GM18861 (cell line): ENCODE measurements at regions not wholly inside any gene's neighbourhood (a gene's known extent, or its start where the extent isn't known, plus 50 kb on each side); places are given as distances from the start of the nearest gene placed in this dataset.
"Not testable (repeated sequence)": the region's sequence is repeated elsewhere in the genome, so short reads cannot be mapped to it uniquely, and the experiment has no call there.

ENCODE experiments used
- ATAC-seq: cut with Tn5 transposase; IDR thresholded peaks from one replicate; pipeline ENCODE4 v1.9.1; 2021; ENCODE audit not compliant: unreplicated experiment

DNA sequence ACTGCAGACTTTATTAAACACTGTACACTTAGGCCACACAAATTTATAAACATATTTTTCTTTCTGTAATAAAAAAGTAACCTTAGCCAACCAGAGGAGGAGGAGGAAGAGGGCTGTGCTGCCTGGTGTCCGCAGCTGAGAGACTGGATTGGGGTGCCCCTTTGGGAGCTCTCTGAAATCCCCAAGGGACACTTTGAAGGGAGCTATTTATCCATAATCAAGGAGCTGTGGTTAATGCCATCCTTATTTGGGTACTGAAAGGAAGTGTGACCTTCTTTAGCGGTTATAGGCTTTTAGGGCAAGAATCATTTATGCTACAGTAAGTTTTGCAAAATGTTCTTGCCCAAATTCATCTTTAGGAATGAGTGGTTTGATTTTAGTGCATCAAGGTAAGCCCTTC is 125.8 kb downstream of the RASSF10 start:
- no peak for ATAC-seq

DNA sequence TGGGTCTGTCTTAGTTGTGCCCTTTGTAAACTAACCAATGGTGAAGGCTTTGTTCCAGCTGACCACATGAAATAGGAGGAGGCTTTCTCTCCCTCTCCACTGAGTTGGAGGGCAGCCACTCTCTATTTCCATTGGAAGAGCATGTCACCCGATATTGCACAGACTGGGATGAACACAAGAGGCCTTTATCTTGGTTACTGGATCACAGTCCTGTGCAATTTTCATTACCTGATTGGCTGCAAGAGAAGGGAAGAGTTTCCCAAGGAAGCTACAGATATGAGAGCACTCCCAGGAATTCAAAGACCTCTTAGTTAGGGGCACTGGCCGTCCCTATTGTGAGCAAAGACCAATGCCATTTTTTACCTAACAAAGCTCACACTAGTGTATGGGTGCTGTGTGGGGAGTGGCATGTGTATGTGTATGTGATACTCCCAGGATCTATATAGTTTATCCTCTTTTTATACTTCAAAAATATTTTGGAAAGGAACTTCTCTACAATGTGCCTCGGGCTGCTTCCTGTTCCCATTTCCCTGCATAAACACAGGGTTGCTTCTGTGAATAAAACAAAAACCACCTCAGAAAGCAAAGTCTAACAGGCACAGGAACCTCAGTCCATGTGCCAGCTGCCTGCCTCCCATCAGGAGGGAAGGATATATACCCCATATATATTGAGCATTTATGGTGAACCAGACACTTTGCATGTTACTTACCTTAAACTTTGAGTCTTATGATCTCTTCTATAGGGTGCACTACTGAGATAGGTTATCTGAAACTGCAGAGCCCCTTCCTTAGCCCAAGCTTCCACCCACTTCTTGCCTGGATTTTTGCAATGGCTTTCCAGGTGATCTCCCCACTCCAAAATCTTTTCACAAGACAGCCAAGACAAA is 126.5 kb downstream of the RASSF10 start:
- no peak for ATAC-seq

DNA sequence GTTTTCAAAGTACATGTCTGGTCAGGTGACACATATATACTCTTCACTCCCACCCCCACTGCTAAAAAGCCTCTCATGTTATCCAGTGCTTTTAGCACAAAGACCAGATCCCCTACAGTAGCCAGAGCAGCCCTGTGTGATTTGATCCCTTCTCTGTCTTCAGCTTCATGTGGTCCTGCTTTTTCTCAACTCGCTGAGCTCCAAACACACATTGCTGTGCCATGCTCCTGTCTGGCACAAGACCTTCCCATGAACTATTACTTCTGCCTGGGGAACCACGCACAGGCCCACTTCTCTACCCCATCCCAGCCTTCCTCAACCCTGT is 127.1 kb downstream of the RASSF10 start:
- no peak for ATAC-seq

GRCh38 chr11:13137844-13138301 is 128.8 kb downstream of the RASSF10 start:
- ATAC-seq, result no peak

DNA sequence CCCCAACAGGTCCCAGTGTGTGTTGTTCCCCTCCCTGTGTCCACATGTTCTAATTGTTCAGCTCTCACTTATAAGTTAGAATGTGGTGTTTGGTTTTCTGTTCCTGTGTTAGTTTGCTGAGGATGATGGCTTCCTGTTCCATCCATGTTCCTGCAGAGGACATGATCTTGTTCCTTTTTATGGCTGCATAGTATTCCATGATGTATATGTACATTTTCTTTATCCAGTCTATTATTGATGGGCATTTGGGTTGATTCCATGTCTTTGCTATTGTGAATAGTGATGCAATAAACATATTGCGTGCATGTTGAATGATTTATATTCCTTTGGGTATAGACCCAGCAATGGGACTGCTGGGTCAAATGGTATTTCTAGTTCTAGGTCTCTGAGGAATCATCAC is 130.0 kb downstream of the RASSF10 start:
- not testable (repeated sequence) for ATAC-seq

- ATAC-seq, result peak; percentile 92
These were observed 131.1 kb downstream of the RASSF10 start for GRCh38 chr11:13140028-13140870.

DNA sequence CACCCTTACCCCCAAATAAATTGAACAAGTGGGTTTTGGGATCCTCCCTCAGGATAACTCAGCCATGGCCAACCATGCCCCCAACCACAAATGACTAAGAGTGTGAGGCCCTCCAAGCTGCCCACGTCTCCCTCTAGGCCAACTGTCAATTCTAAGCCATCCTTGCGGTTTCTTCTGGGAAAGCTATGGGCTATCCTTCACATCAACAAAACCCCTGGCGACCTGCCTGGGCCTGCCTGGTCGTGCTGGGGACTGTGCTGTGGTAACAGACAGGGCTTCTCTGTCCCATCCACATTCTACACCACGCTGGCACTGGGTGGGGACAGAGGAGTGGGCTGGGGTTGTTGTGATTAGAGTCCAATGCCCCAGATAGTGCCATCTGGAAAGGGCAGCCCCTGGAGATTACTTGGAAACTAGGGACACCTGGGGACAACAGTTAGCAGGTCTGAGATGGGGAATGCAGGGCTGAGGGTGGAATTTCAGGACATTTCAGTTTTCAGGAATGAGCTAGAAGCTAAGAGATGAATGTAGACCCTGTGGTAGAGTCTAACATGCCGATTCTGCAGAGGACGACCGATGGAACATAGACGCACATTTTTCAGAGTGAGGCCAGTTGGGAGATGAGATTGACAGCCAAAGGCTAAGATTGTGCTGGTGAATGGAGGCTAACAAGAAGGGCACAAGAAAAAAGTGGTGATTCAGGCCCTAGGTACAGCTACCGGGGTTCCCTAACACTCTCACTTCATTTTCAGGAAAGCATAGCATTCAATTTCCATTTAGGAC is 131.9 kb downstream of the RASSF10 start:
- no peak for ATAC-seq

- no peak for ATAC-seq
These were observed 132.9 kb downstream of the RASSF10 start for GRCh38 chr11:13141731-13142709.

DNA sequence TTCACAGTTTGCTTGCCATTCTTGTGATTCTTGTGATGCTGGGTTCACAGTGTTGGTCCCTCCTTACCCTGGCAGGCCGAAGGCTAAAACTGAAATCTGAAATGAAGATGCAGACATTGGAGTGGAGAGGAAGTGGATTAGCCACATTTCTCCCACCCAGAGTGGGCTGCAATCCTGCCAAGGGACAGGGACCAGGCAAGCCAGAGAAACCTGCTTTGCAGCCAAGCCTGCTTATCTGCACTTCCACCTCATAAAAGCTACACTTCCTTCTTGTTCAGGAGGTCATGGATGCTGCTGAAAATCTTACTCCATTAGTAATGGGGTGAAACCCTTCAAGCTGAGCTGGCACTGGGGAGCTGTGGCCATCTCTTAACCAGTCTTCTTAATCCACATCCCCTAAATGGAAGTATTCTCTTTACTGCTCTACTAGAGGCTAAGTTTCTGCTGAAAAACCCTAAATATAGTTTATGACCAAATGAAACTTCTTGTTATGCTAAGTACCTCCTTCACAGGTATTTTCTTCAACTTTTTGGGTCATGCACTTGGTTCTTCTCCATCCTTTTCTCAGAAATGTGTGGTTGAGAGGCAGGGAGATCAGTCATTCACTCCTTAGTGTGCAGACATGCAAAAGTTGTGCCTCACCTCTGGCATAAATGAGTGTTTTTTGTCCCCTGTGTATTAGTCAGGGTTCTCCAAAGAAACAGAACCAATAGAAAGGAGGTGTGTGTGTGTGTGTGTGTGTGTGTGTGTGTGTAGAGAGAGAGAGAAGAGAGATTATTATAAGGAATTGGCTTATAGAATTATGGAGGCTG is 133.9 kb upstream of the BMAL1 start:
- ATAC-seq, result no peak

DNA sequence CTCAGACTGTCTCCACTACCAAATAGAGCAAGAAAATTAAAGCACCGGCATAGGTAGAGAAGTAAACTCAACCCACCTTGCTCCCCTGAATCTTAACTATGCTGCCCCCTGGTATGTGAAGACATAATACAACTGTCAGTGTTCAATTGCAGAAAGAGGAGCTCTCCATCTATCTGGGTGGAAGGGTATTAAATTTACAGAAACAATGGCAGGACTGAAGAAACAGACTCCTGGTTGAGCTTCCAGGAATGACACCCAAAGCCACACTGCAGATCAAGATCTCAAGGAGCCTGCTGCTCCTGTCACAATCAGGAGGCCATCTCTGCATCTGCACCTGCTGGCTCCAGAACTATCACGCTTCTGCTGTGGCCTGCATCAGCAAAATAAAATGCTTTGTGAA is 132.1 kb upstream of the BMAL1 start:
- no peak for ATAC-seq

GRCh38 chr11:13149991-13150390 is 127.6 kb upstream of the BMAL1 start:
- ATAC-seq, result no peak

GRCh38 chr11:13150487-13150886 is 127.1 kb upstream of the BMAL1 start:
- no peak for ATAC-seq

DNA sequence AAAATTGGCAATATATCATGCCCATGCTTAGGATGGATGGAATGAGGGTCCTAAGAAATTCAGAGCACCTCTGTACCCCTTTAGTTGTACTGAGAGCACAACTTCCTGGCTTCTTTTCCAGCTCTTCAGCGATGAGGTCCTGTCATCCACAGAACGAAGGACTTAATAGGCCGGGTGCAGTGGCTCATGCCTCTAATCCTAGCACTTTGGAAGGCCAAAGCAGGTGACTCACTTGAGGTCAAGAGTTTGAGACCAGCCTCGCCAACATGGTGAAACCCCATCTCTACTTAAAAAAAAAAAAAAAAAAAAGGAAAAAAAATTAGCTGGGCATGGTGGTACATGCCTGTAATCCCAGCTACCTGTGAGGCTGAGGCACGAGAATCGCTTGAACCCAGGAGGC is 125.3 kb upstream of the BMAL1 start:
- ATAC-seq, result no peak

- no peak for ATAC-seq
These were observed 124.7 kb upstream of the BMAL1 start for GRCh38 chr11:13152736-13153541.

DNA sequence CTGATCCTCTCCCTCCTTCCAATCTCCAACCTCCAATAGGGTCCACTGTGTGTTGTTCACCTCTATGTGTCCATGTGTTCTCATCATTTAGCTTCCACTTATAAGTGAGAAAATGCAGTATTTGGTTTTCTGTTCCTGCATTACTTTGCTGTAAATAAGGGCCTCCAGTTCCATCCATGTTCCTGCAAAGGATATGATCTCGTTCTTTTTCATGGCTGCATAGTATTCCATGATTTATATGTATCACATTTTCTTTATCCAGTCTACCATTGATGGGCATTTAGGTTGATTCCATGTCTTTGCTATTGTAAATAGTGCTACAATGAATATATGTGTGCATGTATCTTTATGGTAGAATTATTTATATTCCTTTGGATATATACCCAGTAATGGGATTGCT is 123.2 kb upstream of the BMAL1 start:
- ATAC-seq, result not testable (repeated sequence)

DNA sequence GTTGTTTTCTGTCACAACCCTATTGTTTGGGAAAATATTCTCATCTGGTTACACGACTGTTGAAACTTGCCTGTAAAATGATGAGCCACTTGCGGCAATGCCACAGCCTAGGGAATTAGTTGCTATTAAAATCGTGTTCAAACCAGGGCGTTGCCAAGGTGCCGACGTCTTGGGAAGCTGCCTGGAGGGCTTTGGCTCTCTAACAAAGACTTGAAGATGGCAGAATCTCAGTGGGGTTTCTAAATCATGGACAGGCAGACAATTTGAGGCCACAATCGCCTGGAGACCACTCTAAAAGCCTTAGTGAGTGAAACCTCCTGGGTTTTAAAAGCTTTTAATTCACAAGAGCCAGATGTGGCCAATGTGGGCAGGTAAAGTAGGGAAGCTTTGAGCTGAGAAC is 117.2 kb upstream of the BMAL1 start:
- no peak for ATAC-seq

- ATAC-seq, result no peak
These were observed 116.8 kb upstream of the BMAL1 start for GRCh38 chr11:13160806-13161205.

- ATAC-seq, result no peak
These were observed 114.4 kb upstream of the BMAL1 start for GRCh38 chr11:13163158-13163557.
